ENCODE measurements at regions not wholly inside any gene's neighbourhood (a gene's known extent, or its start where the extent isn't known, plus 50 kb on each side); places are given as distances from the start of the nearest gene placed in this dataset.

DNA sequence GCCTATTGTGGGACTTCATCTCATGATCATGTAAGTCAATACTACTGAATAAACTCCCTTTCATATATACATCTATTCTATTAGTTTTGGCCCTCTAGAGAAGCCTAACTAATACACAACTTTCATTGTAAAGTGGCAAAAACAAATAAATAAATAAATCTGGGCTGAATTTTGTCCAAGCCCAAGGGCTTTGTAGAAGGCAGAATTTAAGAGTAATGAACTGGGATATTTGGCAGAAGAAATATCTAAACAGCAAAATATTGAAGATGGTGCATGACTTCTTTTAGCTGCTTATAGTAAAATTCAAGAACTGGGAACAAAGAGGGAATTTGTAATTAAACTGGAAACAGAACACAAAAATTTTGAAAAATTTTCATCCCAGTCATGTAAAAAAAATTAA is 246.7 kb upstream of the GULP1 start:
- no peak for TF ChIP-seq GATA2 (IDR thresholded peaks at IDR 0.05; ENCODE audit: low read depth, low read length)
- no peak for TF ChIP-seq GATA3 (IDR thresholded peaks at IDR 0.05; ENCODE audit: low read depth, low read length)

Data from SH-SY5Y (cell line).